HepG2 (cell line): ENCODE measurements at regions not wholly inside any gene's neighbourhood (a gene's known extent, or its start where the extent isn't known, plus 50 kb on each side); places are given as distances from the start of the nearest gene placed in this dataset.

Source experiments
- ATAC-seq: fragments of 200-7000 bp; cut with Tn5 transposase; 3 replicates; pipeline ENCODE4 v1.9.1; 2020; ENCODE audit warnings: mild to moderate bottlenecking, moderate library complexity
- BruUV-seq: library from RNA; stranded (reverse); fragments of 400-500 nt; replicated peaks from 2 replicates; lab custom pipeline; 2021; lab: Mats Ljungman, UMichigan
- CTCF ChIA-PET: fragments of 300-600 bp; formaldehyde crosslinking; extraction: SDS; loops from one replicate; lab custom pipeline; 2021; ENCODE audit warnings: low total read pairs, inconsistent platforms, low intra/inter-chr PET ratio; lab: Yijun Ruan, JAX
- POLR2A ChIA-PET: fragments of 350-600 bp; sonication (Branson Sonifier 250); formaldehyde crosslinking; loops from one replicate; lab custom pipeline; 2020; ENCODE audit warnings: antibody characterized with exemption, inconsistent platforms; lab: Yijun Ruan, JAX
- DNase-seq: peaks from one replicate; pipeline ENCODE4 v3.0.0-alpha.2; 2015; ENCODE audit warnings: low spot score
- FAIRE-seq: peaks from 3 replicates; lab custom pipeline; 2011; peaks lifted over from hg19 to GRCh38; lab: Jason Lieb, UNC
- H2AFZ ChIP-seq: one replicate; pipeline ENCODE4 v1.6.1; 2011; ENCODE audit warnings: low read length, inconsistent platforms
- H3K27ac ChIP-seq: fragments of 300-600 bp; 3 replicates; pipeline ENCODE4 v1.8.0; 2011; ENCODE audit warnings: mixed run types, mild to moderate bottlenecking, mixed read lengths, low read length, inconsistent platforms; ENCODE audit not compliant: insufficient read depth; ENCODE audit errors: extremely low read length
- H3K27me3 ChIP-seq, 2 experiments: fragments of 200-600 bp in 1 of 2; 2 replicates in 1 of 2; 3 replicates in 1 of 2; pipeline versions ENCODE4 v1.6.0 to v1.8.0; 2011; ENCODE audit warnings: low read length in 2 of 2, mild to moderate bottlenecking in 2 of 2, moderate library complexity in 2 of 2, inconsistent platforms in 1 of 2; ENCODE audit not compliant: insufficient read depth in 2 of 2, control insufficient read depth in 1 of 2
- H3K36me3 ChIP-seq, 2 experiments: fragments of 200-600 bp in 1 of 2; replicated peaks in 1 of 2; 2 replicates in 1 of 2; 3 replicates in 1 of 2; pipeline versions ENCODE4 v1.5.1 to v1.8.0; 2011; ENCODE audit warnings: low read length in 2 of 2, inconsistent platforms in 1 of 2; ENCODE audit not compliant: insufficient read depth in 2 of 2, control insufficient read depth in 1 of 2
- H3K4me1 ChIP-seq: 2 replicates; pipeline ENCODE4 v1.5.1; 2012; ENCODE audit warnings: low read length, inconsistent platforms; ENCODE audit not compliant: insufficient read depth
- H3K4me2 ChIP-seq: 2 replicates; pipeline ENCODE4 v1.6.0; 2011; ENCODE audit warnings: low read depth, low read length, inconsistent platforms
- H3K4me3 ChIP-seq, 3 experiments: fragments of 200-600 bp in 1 of 3; sonication (generic), shearing (Covaris generic) in 1 of 3; replicated peaks in 1 of 3; 2 replicates each; pipeline ENCODE4 v1.5.1; 2011 to 2016; ENCODE audit warnings: low read length in 3 of 3, inconsistent platforms in 2 of 3, low read depth in 2 of 3, mild to moderate bottlenecking in 2 of 3, control low read depth in 1 of 3, mixed read lengths in 1 of 3; ENCODE audit not compliant: insufficient read depth in 1 of 3
- H3K79me2 ChIP-seq: one replicate; pipeline ENCODE4 v1.6.1; 2011; ENCODE audit warnings: low read length, inconsistent platforms; ENCODE audit not compliant: insufficient read depth
- H3K9ac ChIP-seq: 2 replicates; pipeline ENCODE4 v1.6.0; 2011; ENCODE audit warnings: mild to moderate bottlenecking, low read depth, low read length, inconsistent platforms; ENCODE audit not compliant: insufficient read depth
- H3K9me3 ChIP-seq: 2 replicates; pipeline ENCODE4 v1.5.1; 2012; ENCODE audit warnings: mild to moderate bottlenecking, low read length
- H4K20me1 ChIP-seq: 2 replicates; pipeline ENCODE4 v1.6.0; 2011; ENCODE audit warnings: inconsistent platforms, mild to moderate bottlenecking, low read length, moderate library complexity; ENCODE audit not compliant: insufficient read depth
- ARHGAP35 ChIP-seq: sonication (generic); formaldehyde crosslinking; IDR thresholded peaks from 2 replicates; pipeline ENCODE4 v1.9.0; 2022; ENCODE audit warnings: mild to moderate bottlenecking, inconsistent platforms, moderate library complexity, missing genetic modification reagents, borderline replicate concordance
- BCL6 ChIP-seq: IDR thresholded peaks from 2 replicates; pipeline ENCODE4 v1.6.1; 2016; ENCODE audit warnings: missing genetic modification reagents, missing compliant biosample characterization
- FOXA1 ChIP-seq, 2 experiments: fragments of 450-650 bp in 1 of 2; sonication (generic) in 1 of 2; formaldehyde crosslinking in 1 of 2; IDR thresholded peaks; 2 replicates each; pipeline versions ENCODE4 v1.4.0 to v1.6.1; 2016 to 2020; ENCODE audit warnings: missing genetic modification reagents in 1 of 2
- HDAC2 ChIP-seq: sonication (generic); formaldehyde crosslinking; IDR thresholded peaks from 2 replicates; pipeline ENCODE4 v1.4.0; 2020; ENCODE audit warnings: missing genetic modification reagents
- KDM4B ChIP-seq: sonication (generic); formaldehyde crosslinking; IDR thresholded peaks from 2 replicates; pipeline ENCODE4 v1.4.0; 2020; ENCODE audit warnings: missing genetic modification reagents
- NRL ChIP-seq: sonication (generic); formaldehyde crosslinking; IDR thresholded peaks from 2 replicates; pipeline ENCODE4 v1.5.0; 2020; ENCODE audit warnings: missing genetic modification reagents, mild to moderate bottlenecking, moderate library complexity, borderline replicate concordance
- PHF21A ChIP-seq: sonication (generic); formaldehyde crosslinking; IDR thresholded peaks from 2 replicates; pipeline ENCODE4 v1.5.0; 2020; ENCODE audit warnings: mild to moderate bottlenecking, missing genetic modification reagents
- POGZ ChIP-seq: sonication (generic); formaldehyde crosslinking; IDR thresholded peaks from 2 replicates; pipeline ENCODE4 v1.4.0; 2020; ENCODE audit warnings: mild to moderate bottlenecking, missing genetic modification reagents
- PRMT3 ChIP-seq: sonication (generic); formaldehyde crosslinking; IDR thresholded peaks from 2 replicates; pipeline ENCODE4 v1.8.1; 2022; ENCODE audit warnings: low read depth, mild to moderate bottlenecking, moderate library complexity, missing genetic modification reagents, borderline replicate concordance
- TAF1 ChIP-seq: sonication (generic); formaldehyde crosslinking; IDR thresholded peaks from 2 replicates; pipeline ENCODE4 v1.4.0; 2020; ENCODE audit warnings: missing genetic modification reagents
- TP53 ChIP-seq: sonication (generic); formaldehyde crosslinking; conservative IDR thresholded peaks from 2 replicates; pipeline ENCODE4 v1.4.0; 2020; ENCODE audit warnings: missing genetic modification reagents
- YY1 ChIP-seq: IDR thresholded peaks from 2 replicates; pipeline ENCODE4 v1.6.1; 2011; ENCODE audit warnings: low read length, low read depth, moderate library complexity, mild to moderate bottlenecking; ENCODE audit not compliant: insufficient read depth, insufficient replicate concordance
- ZBTB21 ChIP-seq: sonication (generic); formaldehyde crosslinking; IDR thresholded peaks from 2 replicates; pipeline ENCODE4 v1.4.0; 2020; ENCODE audit warnings: missing genetic modification reagents
- ZFP36L2 ChIP-seq: sonication (generic); formaldehyde crosslinking; IDR thresholded peaks from 2 replicates; pipeline ENCODE4 v1.4.0; 2020; ENCODE audit warnings: missing genetic modification reagents
- ZNF367 ChIP-seq: sonication (generic); formaldehyde crosslinking; IDR thresholded peaks from 2 replicates; pipeline ENCODE4 v1.4.0; 2020; ENCODE audit warnings: missing genetic modification reagents, borderline replicate concordance
- ZNF563 ChIP-seq: sonication (generic); formaldehyde crosslinking; IDR thresholded peaks from 2 replicates; pipeline ENCODE4 v1.8.0; 2022; ENCODE audit warnings: mild to moderate bottlenecking, moderate library complexity, missing genetic modification reagents
- ZNF619 ChIP-seq: sonication (generic); formaldehyde crosslinking; IDR thresholded peaks from 2 replicates; pipeline ENCODE4 v1.4.0; 2020; ENCODE audit warnings: mild to moderate bottlenecking, missing genetic modification reagents
- ZNF7 ChIP-seq: IDR thresholded peaks from 2 replicates; pipeline ENCODE4 v1.6.1; 2016; ENCODE audit warnings: missing biosample characterization, missing genetic modification reagents
- ZNF792 ChIP-seq: IDR thresholded peaks from 2 replicates; pipeline ENCODE4 v1.6.1; 2016
- WGBS: methylation state at CpG from one replicate; pipeline ENCODE4 v1.1.6; 2017; ENCODE audit warnings: low lambda C conversion rate; 5-methylcytosine and 5-hydroxymethylcytosine counted together
- in situ Hi-C: cut with HindIII; loops from 2 replicates; pipeline ENCODE4 v1.10.0; 2017; ENCODE audit warnings: low pct_unique_long_range_greater_than_20kb; ENCODE audit not compliant: extremely low pct_ligation_motif_present
- intact Hi-C: fragments of 100-400 bp; cut with micrococcal nuclease; formaldehyde crosslinking; loops from one replicate; pipeline ENCODE4 v1.10.0; 2022; ENCODE audit not compliant: unreplicated experiment
- TF ChIP-seq, protein P1 (sequence below): sonication (generic); formaldehyde crosslinking; IDR thresholded peaks from 2 replicates; pipeline ENCODE4 v1.9.0; 2021; ENCODE audit warnings: missing genetic modification reagents, mild to moderate bottlenecking, borderline replicate concordance

DNA sequence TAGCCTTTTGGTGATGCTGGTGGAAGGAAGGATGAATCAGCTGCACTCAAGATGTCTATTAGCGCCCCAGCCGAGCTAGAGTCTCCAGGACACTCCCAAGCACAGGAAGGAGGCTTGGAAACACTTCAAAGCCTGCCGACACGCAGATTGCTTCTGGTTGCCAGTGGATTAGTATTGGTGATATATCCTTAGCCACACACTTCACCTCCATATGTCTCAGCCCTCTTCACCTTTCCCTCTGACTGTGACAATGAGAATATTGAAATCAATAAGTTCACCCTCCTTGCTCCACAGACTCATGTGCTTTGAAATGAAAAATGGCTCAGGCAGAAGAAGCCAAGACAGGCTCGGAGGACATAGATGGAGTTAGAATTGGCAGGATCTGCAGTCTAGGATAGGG lies 102.9 kb upstream of the LRRN1 start:
- Histone ChIP-seq H3K4me2 (no peak overlapping the region), H2AFZ (no peak overlapping the region), H3K9ac (no peak overlapping the region), H4K20me1 (no peaks in the 10 kb centered on the region), H3K4me1 (no peaks in the 10 kb centered on the region), H3K9me3 (no peaks in the 10 kb centered on the region), H3K4me3 (no peak overlapping the region), H3K36me3 (no peaks in the 10 kb centered on the region), H3K27me3 (no peaks in the 10 kb centered on the region), H3K79me2 (no peaks in the 10 kb centered on the region), H3K27ac (no peak overlapping the region)
- WGBS: 9% methylated on average over 5 of the region's 5 CpGs
- ATAC-seq (no peak), FAIRE-seq (no peak), DNase-seq (no peak)
- no TSS peak for BruUV-seq
- intact Hi-C loops (no loop called here), in situ Hi-C loops (no loop called here)
- TF ChIP-seq TAF1 (CRISPR knock-in tag): no peak
- TF ChIP-seq HDAC2: no peak
- TF ChIP-seq YY1: no peak
- no peak for TF ChIP-seq BCL6 (CRISPR knock-in tag)
- TF ChIP-seq NRL (CRISPR knock-in tag): no peak
- TF ChIP-seq ZNF563 (CRISPR knock-in tag): no peak
- TF ChIP-seq KDM4B: no peak
- no peak for TF ChIP-seq ZNF367 (CRISPR knock-in tag)
- no peak for TF ChIP-seq POGZ (CRISPR knock-in tag)
- TF ChIP-seq ZNF619 (CRISPR knock-in tag): no peak
- TF ChIP-seq ZNF792 (CRISPR knock-in tag): no peak
- TF ChIP-seq FOXA1 (IDR thresholded peaks at IDR 0.05): no peak
- TF ChIP-seq FOXA1 (CRISPR knock-in tag; IDR thresholded peaks at IDR 0.05): no peak
- TF ChIP-seq ZFP36L2 (CRISPR knock-in tag): no peak
- no peak for TF ChIP-seq TP53 (CRISPR knock-in tag)
- TF ChIP-seq ZBTB21: no peak
- TF ChIP-seq PRMT3 (CRISPR knock-in tag): no peak
- no peak for TF ChIP-seq ARHGAP35
- TF ChIP-seq, protein P1, sequence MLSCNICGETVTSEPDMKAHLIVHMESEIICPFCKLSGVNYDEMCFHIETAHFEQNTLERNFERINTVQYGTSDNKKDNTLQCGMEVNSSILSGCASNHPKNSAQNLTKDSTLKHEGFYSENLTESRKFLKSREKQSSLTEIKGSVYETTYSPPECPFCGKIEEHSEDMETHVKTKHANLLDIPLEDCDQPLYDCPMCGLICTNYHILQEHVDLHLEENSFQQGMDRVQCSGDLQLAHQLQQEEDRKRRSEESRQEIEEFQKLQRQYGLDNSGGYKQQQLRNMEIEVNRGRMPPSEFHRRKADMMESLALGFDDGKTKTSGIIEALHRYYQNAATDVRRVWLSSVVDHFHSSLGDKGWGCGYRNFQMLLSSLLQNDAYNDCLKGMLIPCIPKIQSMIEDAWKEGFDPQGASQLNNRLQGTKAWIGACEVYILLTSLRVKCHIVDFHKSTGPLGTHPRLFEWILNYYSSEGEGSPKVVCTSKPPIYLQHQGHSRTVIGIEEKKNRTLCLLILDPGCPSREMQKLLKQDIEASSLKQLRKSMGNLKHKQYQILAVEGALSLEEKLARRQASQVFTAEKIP (CRISPR knock-in tag): no peak
- TF ChIP-seq ZNF7 (CRISPR knock-in tag): no peak
- no peak for TF ChIP-seq PHF21A
- ChIA-PET POLR2A (no interaction called here), CTCF (no interaction called here)
